HG03575 (cell line): ENCODE measurements at regions not wholly inside any gene's neighbourhood (a gene's known extent, or its start where the extent isn't known, plus 50 kb on each side); places are given as distances from the start of the nearest gene placed in this dataset.
"Not testable (repeated sequence)": the region's sequence is repeated elsewhere in the genome, so short reads cannot be mapped to it uniquely, and the experiment has no call there.

Experiments
- ATAC-seq: cut with Tn5 transposase; IDR thresholded peaks from one replicate; pipeline ENCODE4 v1.9.1; 2021; ENCODE audit not compliant: unreplicated experiment, insufficient number of reproducible peaks, low FRiP score; ENCODE audit errors: extremely low read depth

DNA sequence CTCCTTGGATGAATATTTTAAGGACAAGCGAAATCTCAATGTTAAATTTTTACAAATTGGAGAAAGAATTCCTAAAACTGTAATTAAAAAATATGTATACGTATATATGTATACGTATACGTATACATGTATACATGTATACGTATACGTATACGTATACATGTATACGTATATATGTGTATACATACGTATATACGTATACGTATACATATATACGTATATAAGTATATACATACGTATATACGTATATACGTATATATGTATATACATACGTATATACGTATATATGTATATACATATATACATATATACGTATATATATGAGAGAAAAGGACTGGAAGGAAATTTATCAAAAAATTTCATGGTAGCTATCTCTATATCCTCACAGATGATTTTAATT is 110.2 kb upstream of the ACKR3 start:
- ATAC-seq, result no peak

DNA sequence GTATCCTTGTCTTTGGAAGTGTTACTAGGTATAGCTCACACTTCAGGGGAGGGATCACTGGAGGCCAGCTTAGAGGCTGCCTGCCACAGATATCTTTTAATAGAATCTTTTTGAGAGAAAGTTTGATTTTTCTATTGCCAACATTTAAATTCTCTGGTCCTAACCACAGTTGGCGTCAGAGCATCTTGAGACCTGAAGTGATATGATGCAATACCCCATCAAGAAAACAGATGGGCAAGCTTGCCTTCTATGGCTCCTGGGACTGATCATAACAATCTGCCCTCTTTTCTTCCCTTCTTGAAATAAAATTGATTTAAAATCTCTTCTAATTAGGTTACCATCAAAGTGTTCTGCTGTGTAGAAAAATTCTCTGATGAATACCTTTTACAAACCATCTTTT is 105.5 kb upstream of the ACKR3 start:
- no peak for ATAC-seq

GRCh38 chr2:236472720-236473495 is 96.7 kb upstream of the ACKR3 start:
- ATAC-seq, result no peak

DNA sequence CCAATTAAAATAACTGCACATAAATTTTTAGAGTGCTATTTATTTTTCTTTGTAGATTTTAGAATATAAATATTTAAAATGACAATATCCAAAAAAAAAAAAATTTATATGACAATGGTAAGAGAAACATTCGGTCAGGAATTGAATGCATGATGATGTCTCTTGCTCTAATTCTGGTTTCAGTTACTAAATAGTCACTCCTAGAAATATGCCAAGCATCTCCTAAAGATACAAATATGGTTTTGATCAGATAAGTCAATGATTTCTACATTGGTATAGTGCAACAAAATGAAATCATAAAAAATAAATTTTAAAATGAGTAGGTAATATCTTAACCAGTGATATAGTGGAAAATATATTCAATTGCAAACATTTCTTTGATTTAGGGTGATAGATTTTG is 95.9 kb upstream of the ACKR3 start:
- ATAC-seq, result no peak

- no peak for ATAC-seq
Measured at GRCh38 chr2:236479814-236480213, 89.8 kb upstream of the ACKR3 start.

- no peak for ATAC-seq
Measured at GRCh38 chr2:236483102-236483501, 86.5 kb upstream of the ACKR3 start.

DNA sequence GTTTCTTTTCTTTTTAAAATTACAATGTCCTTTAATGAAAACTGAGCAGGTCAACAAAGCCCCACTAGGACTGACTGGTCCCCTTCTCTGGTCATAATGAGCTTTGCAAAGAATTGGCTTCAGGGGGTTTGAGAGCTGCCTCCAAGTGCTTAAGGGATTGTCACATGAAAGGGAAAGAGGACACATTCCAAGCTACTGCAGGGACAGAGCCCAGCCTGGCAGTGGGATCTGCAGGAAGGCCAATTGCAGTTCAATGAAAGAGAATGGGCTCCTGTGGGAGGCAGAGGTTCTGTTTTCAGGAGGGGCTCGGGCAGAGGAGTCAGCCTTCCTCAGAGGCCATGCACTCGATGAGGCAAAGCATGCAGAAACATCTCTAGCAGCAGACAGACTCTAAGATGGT is 84.1 kb upstream of the ACKR3 start:
- ATAC-seq, result no peak

GRCh38 chr2:236489083-236489482 is 80.5 kb upstream of the ACKR3 start:
- not testable (repeated sequence) for ATAC-seq

DNA sequence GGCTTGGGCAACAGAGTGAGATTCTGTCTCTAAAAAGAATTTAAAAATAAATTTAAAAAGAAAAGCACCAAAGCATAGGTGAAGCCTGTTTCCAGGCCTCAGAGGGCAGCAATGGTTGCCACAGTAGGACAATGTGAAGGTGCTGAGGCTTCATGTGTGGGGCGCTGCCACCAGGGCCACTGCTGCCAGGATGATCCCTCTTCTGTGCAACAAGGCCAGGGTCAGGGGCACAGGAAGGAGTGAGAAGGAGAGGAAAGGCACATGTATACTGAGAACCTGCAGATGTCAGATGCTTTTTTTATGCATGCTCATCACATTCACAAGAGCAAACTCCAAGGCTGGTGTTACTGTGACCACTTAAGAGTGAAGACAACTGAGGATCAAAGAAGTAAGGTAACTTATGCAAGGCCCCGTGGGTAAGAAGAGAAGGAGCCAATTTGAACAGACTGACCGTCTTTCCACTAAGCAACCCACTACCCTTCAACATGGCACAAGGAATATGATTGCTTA is 79.7 kb upstream of the ACKR3 start:
- no peak for ATAC-seq

- no peak for ATAC-seq
Measured at GRCh38 chr2:236496340-236496739, 73.3 kb upstream of the ACKR3 start.

DNA sequence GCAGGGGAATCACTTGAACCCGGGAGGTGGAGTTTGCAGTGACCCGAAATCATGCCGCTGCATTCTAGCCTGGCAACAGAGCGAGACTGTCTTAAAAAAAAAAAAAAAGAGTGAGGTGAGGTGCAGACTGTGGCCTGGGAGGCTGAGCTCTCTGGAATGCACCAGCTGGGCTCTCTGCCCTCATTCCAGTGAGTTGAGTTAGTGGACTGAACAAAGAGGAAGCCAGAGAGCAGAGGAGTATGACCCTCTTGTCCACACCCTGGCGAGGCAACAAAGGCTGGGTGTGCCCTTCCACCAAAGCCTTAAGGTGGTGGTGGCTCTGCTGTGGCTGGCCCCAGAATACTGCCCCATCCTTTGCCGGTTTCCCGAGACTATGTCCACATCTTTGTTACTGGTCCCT is 71.3 kb upstream of the ACKR3 start:
- ATAC-seq, result no peak

GRCh38 chr2:236499691-236500578 is 69.7 kb upstream of the ACKR3 start:
- no peak for ATAC-seq

DNA sequence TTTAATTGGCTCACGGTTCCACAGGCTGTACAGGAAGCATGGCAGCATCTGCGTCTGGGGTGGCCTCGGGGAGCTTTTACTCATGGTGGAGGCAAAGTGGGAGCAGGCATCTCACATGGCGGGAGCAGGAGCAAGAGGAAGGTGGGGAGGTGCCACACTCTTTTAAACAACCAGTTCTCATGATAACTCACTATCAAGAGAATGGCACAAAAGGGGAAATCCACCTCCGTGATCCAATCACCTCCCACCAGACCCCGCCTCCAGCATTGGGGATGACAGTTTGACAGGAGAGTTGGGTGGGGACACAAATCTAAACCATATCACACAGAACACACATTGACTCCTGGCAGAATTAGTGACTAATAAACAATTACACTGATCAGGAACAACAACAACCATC is 68.6 kb upstream of the ACKR3 start:
- no peak for ATAC-seq

- no peak for ATAC-seq
Measured at GRCh38 chr2:236501531-236501930, 68.1 kb upstream of the ACKR3 start.

DNA sequence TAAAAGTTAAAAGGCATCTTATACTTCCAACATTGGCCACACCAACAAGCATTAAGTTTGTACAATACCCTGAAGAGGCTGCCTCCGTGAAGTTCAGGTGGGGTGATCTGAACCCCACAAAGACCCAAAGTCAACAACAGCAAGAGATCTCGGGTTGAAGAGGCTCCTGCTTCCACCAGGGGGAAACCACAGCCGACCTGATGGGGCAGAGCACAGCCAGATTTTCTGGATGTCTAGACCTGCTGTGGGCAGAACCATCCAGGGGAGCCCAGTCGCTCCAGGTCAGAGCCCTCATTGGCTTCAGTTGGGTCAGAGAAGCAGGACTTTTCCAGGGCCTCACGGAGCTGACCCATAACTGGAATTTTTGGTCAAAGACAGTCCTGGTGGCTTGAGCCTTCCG is 66.5 kb upstream of the ACKR3 start:
- ATAC-seq, result no peak

DNA sequence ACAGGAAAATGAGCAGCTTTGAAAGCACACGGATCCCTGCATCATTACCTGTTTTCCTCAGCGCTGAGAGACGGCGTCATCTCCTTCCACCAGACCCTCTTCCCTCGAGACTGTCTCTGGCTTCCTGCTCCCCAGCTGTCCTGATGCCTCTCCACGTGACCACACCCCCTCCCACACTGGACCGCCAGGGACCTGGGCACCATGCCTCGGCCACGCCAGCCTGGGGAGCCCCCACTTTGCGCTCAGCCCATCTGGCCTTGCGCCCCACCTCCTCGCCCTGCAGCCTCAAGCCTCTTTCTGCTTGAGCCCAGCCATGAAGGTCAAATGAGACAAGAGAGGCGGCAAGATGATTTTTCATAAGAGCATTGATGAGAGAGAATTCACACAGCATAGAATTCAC is 66.0 kb upstream of the ACKR3 start:
- ATAC-seq, result no peak

GRCh38 chr2:236505041-236505440 is 64.6 kb upstream of the ACKR3 start:
- no peak for ATAC-seq

GRCh38 chr2:236505648-236506047 is 64.0 kb upstream of the ACKR3 start:
- no peak for ATAC-seq

- ATAC-seq, result no peak
Measured at GRCh38 chr2:236507393-236508085, 62.1 kb upstream of the ACKR3 start.

DNA sequence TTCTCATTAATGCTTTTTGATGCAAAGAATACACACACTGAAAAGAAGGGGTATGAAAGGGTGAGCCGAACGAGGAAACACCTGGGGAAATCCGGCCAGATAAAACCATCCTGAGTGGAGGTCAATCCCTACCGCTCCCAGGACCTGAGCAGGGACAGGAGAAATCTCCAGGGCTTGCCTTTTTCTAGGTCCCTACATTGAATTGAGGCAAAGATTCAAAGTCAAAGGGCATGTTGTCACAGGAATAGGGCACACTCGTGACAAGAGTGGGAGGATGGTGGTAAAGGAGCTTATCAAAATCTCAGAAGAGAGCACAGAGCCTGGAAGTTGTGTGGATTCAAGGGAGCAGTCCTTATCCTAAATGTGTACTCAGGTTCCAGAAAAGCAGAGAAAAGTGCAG is 61.2 kb upstream of the ACKR3 start:
- no peak for ATAC-seq
